HG02763 (cell line): ENCODE measurements at regions not wholly inside any gene's neighbourhood (a gene's known extent, or its start where the extent isn't known, plus 50 kb on each side); places are given as distances from the start of the nearest gene placed in this dataset.
"Not testable (repeated sequence)": the region's sequence is repeated elsewhere in the genome, so short reads cannot be mapped to it uniquely, and the experiment has no call there.

Experiments used
- ATAC-seq: cut with Tn5 transposase; IDR thresholded peaks from one replicate; pipeline ENCODE4 v1.9.1; 2021; ENCODE audit warnings: mild to moderate bottlenecking, moderate library complexity; ENCODE audit not compliant: unreplicated experiment

GRCh38 chrX:63186137-63186536, 165.0 kb downstream of the SPIN4 start:
- no peak for ATAC-seq

GRCh38 chrX:63179852-63180251, 171.3 kb downstream of the SPIN4 start:
- not testable (repeated sequence) for ATAC-seq

GRCh38 chrX:63176578-63176977, 174.6 kb downstream of the SPIN4 start:
- not testable (repeated sequence) for ATAC-seq

- not testable (repeated sequence) for ATAC-seq
Measured at GRCh38 chrX:63173841-63174718, 177.1 kb downstream of the SPIN4 start.

GRCh38 chrX:63169416-63169815, 181.7 kb downstream of the SPIN4 start:
- not testable (repeated sequence) for ATAC-seq

GRCh38 chrX:63168949-63169348, 182.2 kb downstream of the SPIN4 start:
- ATAC-seq, result not testable (repeated sequence)

GRCh38 chrX:63167002-63167401, 184.1 kb downstream of the SPIN4 start:
- ATAC-seq, result not testable (repeated sequence)

GRCh38 chrX:63160994-63161393, 190.1 kb downstream of the SPIN4 start:
- not testable (repeated sequence) for ATAC-seq

GRCh38 chrX:63160340-63160739, 190.8 kb downstream of the SPIN4 start:
- ATAC-seq, result not testable (repeated sequence)

- not testable (repeated sequence) for ATAC-seq
Measured at GRCh38 chrX:63145526-63145925, 205.6 kb downstream of the SPIN4 start.

- ATAC-seq, result not testable (repeated sequence)
Measured at GRCh38 chrX:63142588-63142987, 208.5 kb downstream of the SPIN4 start.

- not testable (repeated sequence) for ATAC-seq
Measured at GRCh38 chrX:63135859-63136258, 215.3 kb downstream of the SPIN4 start.

- peak; percentile 80 for ATAC-seq
Measured at GRCh38 chrX:63128509-63128908, 222.6 kb downstream of the SPIN4 start.

- no peak for ATAC-seq
Measured at GRCh38 chrX:63115196-63115595, 235.9 kb downstream of the SPIN4 start.

GRCh38 chrX:63101879-63102620, 249.1 kb downstream of the SPIN4 start:
- ATAC-seq, result no peak

GRCh38 chrX:63058204-63058603, 292.9 kb downstream of the SPIN4 start:
- ATAC-seq, result no peak

GRCh38 chrX:63050225-63050624, 300.9 kb downstream of the SPIN4 start:
- ATAC-seq, result no peak

- no peak for ATAC-seq
Measured at GRCh38 chrX:63032811-63033210, 318.3 kb downstream of the SPIN4 start.

- ATAC-seq, result no peak
Measured at GRCh38 chrX:63013549-63013948, 337.6 kb downstream of the SPIN4 start.

- ATAC-seq, result no peak
Measured at GRCh38 chrX:63012574-63012973, 338.6 kb downstream of the SPIN4 start.

GRCh38 chrX:63000196-63000595, 350.9 kb downstream of the SPIN4 start:
- ATAC-seq, result not testable (repeated sequence)
